IPS DF 6.9 (cell line): ENCODE measurements at regions not wholly inside any gene's neighbourhood (a gene's known extent, or its start where the extent isn't known, plus 50 kb on each side); places are given as distances from the start of the nearest gene placed in this dataset.

Experiments
- DNase-seq: peaks from one replicate; pipeline ENCODE4 v3.0.0-alpha.2; 2013; ENCODE audit warnings: low read depth, low spot score
- H3K27ac ChIP-seq: one replicate; pipeline ENCODE4 v1.5.1; 2013; ENCODE audit warnings: low read length, control low read depth
- H3K27me3 ChIP-seq: 2 replicates; pipeline ENCODE4 v1.6.1; 2013; ENCODE audit warnings: mild to moderate bottlenecking, low read length; ENCODE audit not compliant: control insufficient read depth, insufficient read depth
- H3K36me3 ChIP-seq: 2 replicates; pipeline ENCODE4 v1.6.1; 2013; ENCODE audit warnings: low read length; ENCODE audit not compliant: control insufficient read depth, insufficient read depth
- H3K4me1 ChIP-seq: 2 replicates; pipeline ENCODE4 v1.6.1; 2013; ENCODE audit warnings: low read length; ENCODE audit not compliant: control insufficient read depth, insufficient read depth
- H3K4me3 ChIP-seq: 2 replicates; pipeline ENCODE4 v1.5.1; 2013; ENCODE audit warnings: mild to moderate bottlenecking, low read length
- H3K9me3 ChIP-seq: 2 replicates; pipeline ENCODE4 v1.6.1; 2013; ENCODE audit warnings: low read length, inconsistent platforms; ENCODE audit not compliant: control insufficient read depth, insufficient read depth
- WGBS: extraction: QIAGEN DNeasy Blood & Tissue Kit; methylation state at CpG from one replicate; pipeline ENCODE4 v1.1.7; 2013; ENCODE audit warnings: mixed read lengths, missing lambda C conversion rate; ENCODE audit not compliant: insufficient read length, insufficient coverage; 5-methylcytosine and 5-hydroxymethylcytosine counted together

GRCh38 chr10:58982470-58983239 lies 193.8 kb upstream of the PHYHIPL start:
- no peaks in the 10 kb centered on the region for H3K27me3 ChIP-seq
- H3K9me3 ChIP-seq = no peaks in the 10 kb centered on the region
- H3K4me3 ChIP-seq = no peak overlapping the region
- H3K36me3 ChIP-seq = no peaks in the 10 kb centered on the region
- no peak overlapping the region for H3K27ac ChIP-seq
- H3K4me1 ChIP-seq = peaks cover 4% of the 10 kb centered on the region; the same call in 1 of the 2 replicates
- no peak for DNase-seq
- no CpG with 5 or more reads among the region's 3 CpGs for WGBS

- H3K4me1 ChIP-seq = peaks cover 4% of the 10 kb centered on the region; the same call in 1 of the 2 replicates
- no peaks in the 10 kb centered on the region for H3K36me3 ChIP-seq
- H3K27me3 ChIP-seq = no peaks in the 10 kb centered on the region
- no peak overlapping the region for H3K27ac ChIP-seq
- WGBS = no CpG with 5 or more reads among the region's 3 CpGs
- no peak overlapping the region for H3K4me3 ChIP-seq
- H3K9me3 ChIP-seq = no peaks in the 10 kb centered on the region
- no peak for DNase-seq
Measured at GRCh38 chr10:58985216-58985615, 191.2 kb upstream of the PHYHIPL start.

DNA sequence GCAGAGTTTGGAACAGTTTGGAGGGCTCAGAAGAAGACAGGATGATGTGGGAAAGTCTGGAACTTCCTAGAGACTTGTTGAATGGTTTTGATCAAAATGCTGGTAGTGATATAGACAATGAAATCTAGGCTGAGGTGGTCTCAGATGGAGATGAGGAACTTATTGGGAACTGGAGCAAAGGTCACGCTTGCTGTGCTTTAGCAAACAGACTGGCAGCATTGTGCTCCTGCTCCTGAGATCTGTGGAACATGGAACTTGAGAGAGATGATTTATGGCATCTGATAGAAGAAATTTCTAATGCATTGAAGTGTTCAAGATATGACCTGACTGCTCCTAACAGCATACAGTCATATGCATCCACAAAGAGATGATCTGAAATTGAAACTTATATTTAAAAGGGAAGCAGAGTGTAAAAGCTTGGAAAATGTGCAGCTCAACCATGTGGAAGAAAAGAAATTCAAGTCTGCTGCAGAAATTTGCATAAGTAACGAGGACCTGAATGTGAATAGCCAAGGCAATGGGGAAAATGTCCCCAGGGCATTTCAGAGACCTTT lies 186.9 kb upstream of the PHYHIPL start:
- WGBS = no CpG with 5 or more reads among the region's 2 CpGs
- Histone ChIP-seq H3K4me3 (no peak overlapping the region), H3K27me3 (no peaks in the 10 kb centered on the region), H3K36me3 (no peaks in the 10 kb centered on the region), H3K4me1 (no peaks in the 10 kb centered on the region), H3K27ac (no peak overlapping the region), H3K9me3 (no peaks in the 10 kb centered on the region)
- DNase-seq = no peak

- H3K27ac ChIP-seq = no peak overlapping the region
- no peaks in the 10 kb centered on the region for H3K36me3 ChIP-seq
- no peaks in the 10 kb centered on the region for H3K4me1 ChIP-seq
- no peaks in the 10 kb centered on the region for H3K27me3 ChIP-seq
- no peak overlapping the region for H3K4me3 ChIP-seq
- no peaks in the 10 kb centered on the region for H3K9me3 ChIP-seq
- WGBS = no CpG with 5 or more reads among the region's 2 CpGs
- DNase-seq = no peak
Measured at GRCh38 chr10:58990693-58991092, 185.8 kb upstream of the PHYHIPL start.

DNA sequence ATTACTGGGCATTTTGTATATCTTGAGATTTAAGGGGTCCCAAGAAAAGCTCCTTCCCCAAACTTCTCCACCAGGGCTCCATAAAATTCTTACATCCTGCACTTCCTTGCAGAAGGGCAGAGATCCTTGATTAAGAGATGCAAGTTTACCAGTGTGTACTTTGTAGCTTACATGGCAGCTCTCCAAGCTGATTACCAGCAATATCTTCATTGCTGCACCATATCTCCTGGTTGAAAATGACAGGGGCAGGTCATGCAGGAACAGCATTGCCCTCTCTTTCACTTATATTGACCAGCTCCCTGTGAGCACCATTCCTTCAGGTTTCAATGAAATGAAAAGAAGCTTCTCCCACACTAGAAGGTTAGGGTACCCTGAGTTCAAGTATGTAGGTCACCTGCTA lies 184.6 kb upstream of the PHYHIPL start:
- Histone ChIP-seq H3K9me3 (no peaks in the 10 kb centered on the region), H3K27ac (no peak overlapping the region), H3K4me3 (no peak overlapping the region), H3K4me1 (no peaks in the 10 kb centered on the region), H3K27me3 (no peaks in the 10 kb centered on the region), H3K36me3 (no peaks in the 10 kb centered on the region)
- no peak for DNase-seq

- DNase-seq = no peak
- Histone ChIP-seq H3K36me3 (no peaks in the 10 kb centered on the region), H3K4me3 (no peak overlapping the region)
Measured at GRCh38 chr10:58992830-58993460, 183.5 kb upstream of the PHYHIPL start.

GRCh38 chr10:58993480-58994221 lies 182.8 kb upstream of the PHYHIPL start:
- H3K27me3 ChIP-seq = no peaks in the 10 kb centered on the region
- H3K4me3 ChIP-seq = no peak overlapping the region
- no peaks in the 10 kb centered on the region for H3K9me3 ChIP-seq
- no peak overlapping the region for H3K27ac ChIP-seq
- no peaks in the 10 kb centered on the region for H3K36me3 ChIP-seq
- no peaks in the 10 kb centered on the region for H3K4me1 ChIP-seq
- no CpG with 5 or more reads among the region's 7 CpGs for WGBS
- no peak for DNase-seq

More at GRCh38 chr10:58992830-58993460, 183.5 kb upstream of the PHYHIPL start:
- no peaks in the 10 kb centered on the region for H3K27me3 ChIP-seq
- no CpG with 5 or more reads among the region's 4 CpGs for WGBS
- H3K27ac ChIP-seq = no peak overlapping the region
- no peaks in the 10 kb centered on the region for H3K4me1 ChIP-seq
- H3K9me3 ChIP-seq = no peaks in the 10 kb centered on the region

- Histone ChIP-seq H3K27me3 (no peaks in the 10 kb centered on the region), H3K36me3 (no peaks in the 10 kb centered on the region), H3K27ac (no peak overlapping the region), H3K4me3 (no peak overlapping the region), H3K4me1 (no peaks in the 10 kb centered on the region), H3K9me3 (no peaks in the 10 kb centered on the region)
- DNase-seq = no peak
- no CpG with 5 or more reads among the region's 4 CpGs for WGBS
Measured at GRCh38 chr10:58994226-58995057, 182.0 kb upstream of the PHYHIPL start.

DNA sequence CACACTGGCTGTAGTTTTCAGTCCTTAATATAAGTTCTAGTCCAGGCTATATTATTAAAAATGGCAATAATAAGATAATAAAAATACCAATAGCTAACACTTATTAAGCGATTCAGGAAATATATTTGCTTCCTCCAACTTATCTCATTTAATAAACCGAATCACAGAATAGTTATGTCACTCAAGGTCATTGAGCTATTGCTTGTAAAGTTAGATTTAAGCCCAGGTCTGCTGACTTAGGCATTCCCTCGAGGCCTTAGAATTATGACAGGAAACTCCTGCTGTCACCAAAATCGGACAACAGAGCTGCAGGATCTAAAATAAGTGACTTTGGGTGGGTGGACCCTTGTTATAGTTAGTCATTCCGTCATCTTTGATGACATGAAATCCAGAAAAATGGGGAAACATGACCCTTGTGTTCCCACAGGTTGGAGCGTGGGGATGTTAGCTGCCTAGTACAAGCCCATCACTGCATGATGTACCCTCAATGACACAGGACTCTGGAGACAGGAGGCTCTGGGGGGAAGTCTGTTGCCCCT lies 181.3 kb upstream of the PHYHIPL start:
- H3K36me3 ChIP-seq = no peaks in the 10 kb centered on the region
- no peak for DNase-seq
- WGBS = no CpG with 5 or more reads among the region's 6 CpGs
- no peaks in the 10 kb centered on the region for H3K9me3 ChIP-seq
- no peak overlapping the region for H3K4me3 ChIP-seq
- no peaks in the 10 kb centered on the region for H3K4me1 ChIP-seq
- no peaks in the 10 kb centered on the region for H3K27me3 ChIP-seq
- H3K27ac ChIP-seq = no peak overlapping the region
